Progenitor cell of endocrine pancreas (in vitro differentiated cells): ENCODE measurements at regions not wholly inside any gene's neighbourhood (a gene's known extent, or its start where the extent isn't known, plus 50 kb on each side); places are given as distances from the start of the nearest gene placed in this dataset.

Experiments
- DNase-seq: peaks from one replicate; pipeline ENCODE4 v3.0.0; 2021; ENCODE audit warnings: low spot score; ENCODE audit not compliant: unreplicated experiment
- H3K27ac Mint-ChIP-seq: 2 replicates; pipeline ENCODE4 v1.8.0; 2021; ENCODE audit warnings: mild to moderate bottlenecking, moderate library complexity, mixed read lengths
- H3K27me3 Mint-ChIP-seq: 2 replicates; pipeline ENCODE4 v1.8.0; 2021; ENCODE audit warnings: mixed read lengths
- H3K36me3 Mint-ChIP-seq: 2 replicates; pipeline ENCODE4 v1.8.0; 2022; ENCODE audit warnings: mixed read lengths; ENCODE audit not compliant: insufficient read depth
- H3K4me1 Mint-ChIP-seq: 2 replicates; pipeline ENCODE4 v1.8.0; 2021; ENCODE audit warnings: low read depth, mixed read lengths
- H3K4me3 Mint-ChIP-seq: 2 replicates; pipeline ENCODE4 v1.8.0; 2021; ENCODE audit warnings: low read depth, mild to moderate bottlenecking, moderate library complexity, mixed read lengths
- H3K9me3 Mint-ChIP-seq: 2 replicates; pipeline ENCODE4 v1.8.0; 2021; ENCODE audit warnings: low read depth, mixed read lengths
- TF ChIP-seq, protein P1 (sequence below): fragments of 200-600 bp; sonication (generic); IDR thresholded peaks from one replicate; pipeline ENCODE4 v1.5.0; 2021; ENCODE audit warnings: antibody characterized with exemption, mild to moderate bottlenecking; ENCODE audit not compliant: unreplicated experiment

DNA sequence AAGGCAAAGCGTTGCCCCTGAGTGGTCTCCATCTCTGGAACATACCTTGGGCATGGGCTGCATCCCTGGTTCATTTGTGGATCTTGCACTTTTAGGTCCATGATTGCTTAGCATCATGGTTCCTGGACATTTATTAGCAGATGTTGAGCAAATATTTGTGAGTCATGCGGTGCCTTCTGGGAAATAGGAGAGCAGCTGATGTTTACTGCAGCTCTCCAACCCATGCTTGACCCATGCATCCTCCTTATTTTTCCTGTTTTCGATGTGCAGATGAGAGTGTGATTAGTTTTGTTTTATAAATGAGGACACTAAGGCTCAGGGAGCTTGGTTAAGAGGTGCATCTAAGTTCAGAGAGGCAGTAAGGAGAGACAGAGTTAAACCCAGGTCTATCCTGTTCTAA lies 253.7 kb downstream of the ICE1 start:
- H3K27ac Mint-ChIP-seq = no peak overlapping the region
- no peaks in the 10 kb centered on the region for H3K9me3 Mint-ChIP-seq
- no peaks in the 10 kb centered on the region for H3K4me1 Mint-ChIP-seq
- H3K36me3 Mint-ChIP-seq = no peaks in the 10 kb centered on the region
- TF ChIP-seq, protein P1, sequence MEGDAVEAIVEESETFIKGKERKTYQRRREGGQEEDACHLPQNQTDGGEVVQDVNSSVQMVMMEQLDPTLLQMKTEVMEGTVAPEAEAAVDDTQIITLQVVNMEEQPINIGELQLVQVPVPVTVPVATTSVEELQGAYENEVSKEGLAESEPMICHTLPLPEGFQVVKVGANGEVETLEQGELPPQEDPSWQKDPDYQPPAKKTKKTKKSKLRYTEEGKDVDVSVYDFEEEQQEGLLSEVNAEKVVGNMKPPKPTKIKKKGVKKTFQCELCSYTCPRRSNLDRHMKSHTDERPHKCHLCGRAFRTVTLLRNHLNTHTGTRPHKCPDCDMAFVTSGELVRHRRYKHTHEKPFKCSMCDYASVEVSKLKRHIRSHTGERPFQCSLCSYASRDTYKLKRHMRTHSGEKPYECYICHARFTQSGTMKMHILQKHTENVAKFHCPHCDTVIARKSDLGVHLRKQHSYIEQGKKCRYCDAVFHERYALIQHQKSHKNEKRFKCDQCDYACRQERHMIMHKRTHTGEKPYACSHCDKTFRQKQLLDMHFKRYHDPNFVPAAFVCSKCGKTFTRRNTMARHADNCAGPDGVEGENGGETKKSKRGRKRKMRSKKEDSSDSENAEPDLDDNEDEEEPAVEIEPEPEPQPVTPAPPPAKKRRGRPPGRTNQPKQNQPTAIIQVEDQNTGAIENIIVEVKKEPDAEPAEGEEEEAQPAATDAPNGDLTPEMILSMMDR = no peak
- no peaks in the 10 kb centered on the region for H3K27me3 Mint-ChIP-seq
- H3K4me3 Mint-ChIP-seq = no peak overlapping the region
- DNase-seq = no peak

DNA sequence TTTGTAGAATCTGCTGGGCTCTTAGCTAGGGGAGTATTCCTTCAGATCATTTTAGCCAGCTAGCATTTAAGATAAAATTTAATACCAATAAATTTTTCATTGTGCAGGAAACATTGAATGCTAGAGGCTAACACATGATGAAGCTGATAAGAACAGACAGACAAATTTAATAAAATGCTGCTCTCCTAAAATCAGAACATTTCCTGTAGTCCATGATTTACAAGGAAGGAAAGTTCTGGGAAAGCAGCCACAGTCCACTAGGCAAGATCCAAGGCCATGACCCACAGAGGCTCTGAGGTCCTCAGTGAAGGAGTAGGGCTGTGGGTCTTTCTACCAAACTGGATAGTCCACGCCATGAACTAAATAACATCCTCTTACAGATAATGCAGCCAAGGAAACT lies 253.0 kb downstream of the ICE1 start:
- no peak overlapping the region for H3K4me3 Mint-ChIP-seq
- no peak for DNase-seq
- H3K27me3 Mint-ChIP-seq = no peaks in the 10 kb centered on the region
- no peaks in the 10 kb centered on the region for H3K36me3 Mint-ChIP-seq
- H3K4me1 Mint-ChIP-seq = no peaks in the 10 kb centered on the region
- TF ChIP-seq, protein P1 = no peak
- H3K9me3 Mint-ChIP-seq = no peaks in the 10 kb centered on the region
- H3K27ac Mint-ChIP-seq = no peak overlapping the region

DNA sequence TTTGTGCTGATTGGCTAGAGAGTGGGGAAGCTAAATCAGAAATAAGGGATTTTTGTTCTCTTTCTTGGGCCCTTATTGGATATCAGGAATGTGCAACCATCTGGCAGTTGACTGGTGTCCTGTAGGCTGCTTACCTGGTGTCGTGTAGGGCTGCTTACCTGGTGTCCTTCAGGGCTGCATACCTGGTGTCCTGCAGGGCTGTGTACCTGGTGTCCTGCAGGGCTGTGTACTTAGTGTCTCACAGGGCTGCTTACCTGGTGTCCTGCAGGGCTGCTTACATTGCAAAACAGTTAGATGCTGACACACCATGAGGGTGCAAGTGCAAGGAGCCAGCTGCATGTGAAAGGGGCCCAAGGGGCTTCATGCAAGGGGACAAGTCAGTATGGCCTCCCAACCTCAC lies 249.3 kb downstream of the ICE1 start:
- no peak for DNase-seq
- no peaks in the 10 kb centered on the region for H3K27me3 Mint-ChIP-seq
- TF ChIP-seq, protein P1 = no peak
- H3K4me1 Mint-ChIP-seq = no peaks in the 10 kb centered on the region
- H3K36me3 Mint-ChIP-seq = no peaks in the 10 kb centered on the region
- no peak overlapping the region for H3K27ac Mint-ChIP-seq
- no peak overlapping the region for H3K4me3 Mint-ChIP-seq
- H3K9me3 Mint-ChIP-seq = no peaks in the 10 kb centered on the region

DNA sequence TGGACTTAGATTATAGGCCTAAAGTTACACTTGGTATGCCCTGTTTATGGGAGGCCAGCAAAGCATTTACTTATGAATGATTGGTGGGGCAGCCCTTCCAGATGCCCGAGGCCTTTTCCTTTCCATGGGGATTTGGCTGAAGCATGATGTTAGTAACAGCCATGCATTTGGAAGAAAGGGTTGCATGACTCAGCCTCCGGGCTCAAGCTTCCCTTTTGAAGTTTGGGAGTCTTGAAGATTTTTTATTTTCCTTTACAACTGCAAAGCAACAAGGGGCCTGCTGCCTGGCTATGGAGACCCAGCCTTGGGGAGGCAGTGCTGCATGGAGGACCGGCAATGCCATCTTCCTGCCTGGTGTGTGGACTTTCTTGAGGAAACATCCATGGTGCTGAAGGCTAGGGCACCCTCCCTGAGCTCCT lies 244.7 kb downstream of the ICE1 start:
- no peaks in the 10 kb centered on the region for H3K36me3 Mint-ChIP-seq
- TF ChIP-seq, protein P1 = no peak
- DNase-seq = no peak
- no peaks in the 10 kb centered on the region for H3K4me1 Mint-ChIP-seq
- peaks cover 4% of the 10 kb centered on the region for H3K27me3 Mint-ChIP-seq
- H3K4me3 Mint-ChIP-seq = no peak overlapping the region
- no peak overlapping the region for H3K27ac Mint-ChIP-seq
- H3K9me3 Mint-ChIP-seq = no peaks in the 10 kb centered on the region

DNA sequence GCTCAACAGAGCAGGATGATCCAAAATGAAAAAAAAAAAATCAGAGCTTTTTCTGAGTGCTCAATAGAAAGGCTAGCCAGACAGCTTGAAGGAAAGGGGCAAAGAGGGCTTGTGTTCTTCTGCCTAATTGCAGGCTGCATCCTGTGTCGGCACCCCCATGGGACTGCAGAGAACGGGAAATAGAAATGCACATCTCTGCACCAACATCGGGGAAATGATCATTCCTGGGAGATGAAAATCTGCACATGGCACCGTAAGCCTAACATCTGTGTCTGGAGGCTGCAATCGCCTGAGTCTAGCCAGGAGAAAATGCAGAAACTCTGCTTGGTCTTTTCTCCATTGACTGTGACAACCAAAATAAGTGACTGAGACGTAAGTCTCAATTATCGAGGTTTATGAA lies 243.9 kb downstream of the ICE1 start:
- Mint-ChIP-seq H3K27ac (no peak overlapping the region), H3K27me3 (peaks cover 4% of the 10 kb centered on the region), H3K36me3 (no peaks in the 10 kb centered on the region), H3K4me3 (no peak overlapping the region), H3K4me1 (no peaks in the 10 kb centered on the region), H3K9me3 (no peaks in the 10 kb centered on the region)
- TF ChIP-seq, protein P1 = no peak
- DNase-seq = no peak
